GM21717 (cell line): ENCODE measurements at regions not wholly inside any gene's neighbourhood (a gene's known extent, or its start where the extent isn't known, plus 50 kb on each side); places are given as distances from the start of the nearest gene placed in this dataset.

Experiments used
- ATAC-seq: cut with Tn5 transposase; IDR thresholded peaks from one replicate; pipeline ENCODE4 v1.9.1; 2021; ENCODE audit warnings: mild to moderate bottlenecking, moderate library complexity; ENCODE audit not compliant: unreplicated experiment

DNA sequence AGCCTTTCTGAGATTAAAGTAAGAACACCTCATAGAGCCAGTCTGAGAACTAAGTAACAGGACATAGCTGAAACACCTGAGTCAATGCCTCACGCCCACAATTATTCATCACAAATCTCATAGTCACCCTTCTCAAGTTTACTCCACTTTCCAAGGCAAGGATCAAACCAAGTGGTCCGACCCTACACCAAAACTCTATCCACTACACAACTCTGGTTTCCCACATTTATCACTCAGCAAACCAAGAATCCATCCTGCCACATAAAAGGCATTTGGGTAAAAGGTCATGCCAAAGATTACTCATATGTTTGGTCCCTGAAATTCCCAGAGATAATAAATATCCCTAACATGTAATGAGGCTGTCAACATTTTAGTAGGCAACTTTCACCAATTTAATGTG is 144.1 kb downstream of the RPAP3 start:
- ATAC-seq = no peak

DNA sequence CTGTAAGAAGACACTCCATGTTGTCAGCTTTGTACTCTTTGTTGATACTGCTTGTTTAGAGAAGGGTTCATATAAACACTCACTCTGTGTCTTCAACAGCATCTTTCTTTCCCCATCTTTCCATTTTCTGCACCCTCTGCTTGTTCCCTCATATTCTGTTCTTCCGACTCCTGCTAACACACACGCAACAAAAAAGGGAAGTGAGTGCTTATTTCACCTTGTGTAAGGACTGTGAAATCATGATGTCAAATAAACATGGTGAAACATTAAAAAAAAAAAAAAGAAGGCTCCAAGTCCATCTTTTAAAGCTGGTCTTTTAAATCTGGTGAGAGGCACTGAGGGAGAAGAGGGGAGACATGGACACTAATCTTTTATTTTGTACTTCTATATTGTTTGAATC is 145.4 kb downstream of the RPAP3 start:
- ATAC-seq = no peak

DNA sequence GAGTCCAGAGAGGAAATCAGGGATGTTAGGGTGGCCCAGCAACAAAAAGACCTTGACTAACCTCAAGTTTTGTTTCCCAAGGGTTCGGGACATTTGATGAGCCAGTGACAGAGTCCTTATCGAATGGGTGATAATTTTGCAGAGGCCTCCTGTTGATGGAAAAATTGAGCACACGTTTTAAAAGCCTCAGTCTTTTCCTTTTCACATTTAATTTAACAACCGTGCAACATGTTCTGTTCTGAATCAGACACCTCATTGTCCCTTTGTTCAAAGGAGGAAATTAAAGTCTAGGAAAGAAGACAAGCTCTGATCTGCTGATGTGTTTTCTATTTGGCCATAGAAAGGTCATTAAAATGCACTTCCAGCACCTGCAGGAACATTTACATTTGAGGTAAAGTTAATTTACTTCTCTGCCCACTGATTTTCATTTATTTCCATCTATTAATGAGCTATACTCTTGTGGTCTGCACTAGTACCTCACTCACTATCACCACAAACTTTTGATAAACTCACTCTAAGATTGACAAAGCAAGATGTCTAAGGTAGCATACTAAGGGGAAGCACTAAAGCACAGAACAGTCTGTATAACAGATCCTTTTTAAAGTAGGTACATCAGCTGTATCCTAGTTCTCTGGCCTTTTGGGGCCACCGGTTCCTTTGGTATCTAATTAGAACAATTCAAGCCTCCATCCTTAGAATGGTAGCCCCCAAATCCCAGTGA is 147.0 kb downstream of the RPAP3 start:
- no peak for ATAC-seq

- ATAC-seq = no peak
These were observed 148.4 kb downstream of the RPAP3 start for GRCh38 chr12:47557386-47557785.

- no peak for ATAC-seq
These were observed 149.4 kb downstream of the RPAP3 start for GRCh38 chr12:47556261-47557030.

DNA sequence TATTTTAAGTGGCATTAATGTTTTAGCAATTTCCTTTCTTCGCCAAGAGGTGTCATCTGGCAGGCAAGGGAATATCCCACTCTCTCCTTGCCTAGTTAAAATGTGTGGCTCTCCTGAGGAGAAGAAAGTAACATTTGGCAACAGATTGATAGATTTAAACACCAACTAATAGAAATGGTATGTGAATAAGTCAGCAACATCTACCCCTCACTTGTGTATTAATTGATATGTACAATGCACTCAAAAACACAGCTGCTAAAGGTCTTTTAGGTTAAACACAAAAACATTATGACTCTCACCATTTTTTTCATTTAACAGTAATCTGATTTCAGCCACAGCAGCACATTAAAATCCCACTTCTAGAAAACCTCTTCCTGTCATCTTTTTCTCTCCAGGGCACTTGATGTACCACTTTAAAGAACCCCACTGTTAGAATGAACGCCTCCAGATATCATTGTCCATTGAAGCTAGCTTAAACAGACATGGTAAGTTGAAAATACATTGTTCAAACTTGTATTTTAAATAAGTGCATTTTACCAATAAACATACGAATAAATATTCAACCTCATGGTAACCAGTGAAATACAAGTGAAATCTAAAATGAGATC is 151.7 kb downstream of the RPAP3 start:
- ATAC-seq = no peak

DNA sequence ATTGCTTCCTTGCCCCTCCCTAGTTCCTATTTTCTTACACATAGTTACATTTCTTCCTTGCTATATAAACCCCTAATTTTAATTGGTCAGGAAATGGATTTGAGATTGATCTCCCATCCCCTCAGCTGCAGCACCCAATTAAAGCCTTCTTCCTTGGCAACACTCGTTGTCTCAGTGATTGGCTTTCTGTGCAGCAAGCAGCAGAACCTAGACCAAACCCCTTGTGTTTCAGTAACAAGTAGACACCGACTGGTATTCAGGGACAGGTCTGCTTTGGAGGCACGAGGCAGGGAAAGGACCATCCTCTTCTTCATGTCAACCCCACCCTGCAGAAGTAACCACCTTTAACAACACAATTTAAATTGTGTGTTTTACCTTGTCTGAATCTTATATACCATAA is 152.6 kb downstream of the RPAP3 start:
- no peak for ATAC-seq

DNA sequence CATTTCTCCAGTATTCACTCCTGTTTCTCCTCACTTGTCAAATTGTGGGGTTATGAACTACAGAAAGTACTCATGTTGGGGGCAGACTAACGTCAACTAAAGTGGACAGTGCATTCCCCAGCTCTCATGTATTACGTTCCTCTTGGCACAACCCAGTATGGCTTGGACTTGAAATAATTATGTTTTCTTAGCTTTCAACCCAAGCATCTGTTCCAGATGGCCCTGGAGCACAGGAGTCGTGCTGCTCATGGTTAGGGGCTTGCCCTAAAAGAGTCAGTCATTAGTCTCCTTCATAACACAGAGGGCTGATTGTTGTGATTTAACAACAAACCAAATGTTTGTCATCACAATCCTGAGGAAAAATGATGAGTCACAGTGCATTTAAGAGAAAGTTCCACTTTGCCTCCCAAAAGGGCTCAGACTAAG is 154.4 kb downstream of the RPAP3 start:
- ATAC-seq = no peak

- ATAC-seq = no peak
These were observed 156.6 kb downstream of the RPAP3 start for GRCh38 chr12:47549258-47549657.

DNA sequence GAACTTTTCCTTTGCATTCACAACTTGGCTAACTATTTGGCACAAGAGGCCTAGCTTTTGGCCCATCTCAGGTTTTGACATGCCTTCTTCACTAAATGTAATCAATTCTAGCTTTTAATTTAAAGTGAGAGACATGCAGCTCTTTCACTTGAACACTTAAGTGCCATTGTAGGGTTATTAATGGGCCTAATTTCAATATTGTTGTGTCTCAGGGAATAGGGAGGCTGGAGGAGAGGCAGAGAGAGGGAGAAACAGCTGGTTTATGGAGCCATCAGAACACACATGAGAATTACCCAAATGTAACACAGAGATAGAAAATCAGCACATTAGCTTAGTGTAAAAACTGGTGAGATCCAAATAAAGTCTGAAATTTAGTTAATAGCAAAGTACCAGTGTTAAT is 157.4 kb downstream of the RPAP3 start:
- no peak for ATAC-seq

DNA sequence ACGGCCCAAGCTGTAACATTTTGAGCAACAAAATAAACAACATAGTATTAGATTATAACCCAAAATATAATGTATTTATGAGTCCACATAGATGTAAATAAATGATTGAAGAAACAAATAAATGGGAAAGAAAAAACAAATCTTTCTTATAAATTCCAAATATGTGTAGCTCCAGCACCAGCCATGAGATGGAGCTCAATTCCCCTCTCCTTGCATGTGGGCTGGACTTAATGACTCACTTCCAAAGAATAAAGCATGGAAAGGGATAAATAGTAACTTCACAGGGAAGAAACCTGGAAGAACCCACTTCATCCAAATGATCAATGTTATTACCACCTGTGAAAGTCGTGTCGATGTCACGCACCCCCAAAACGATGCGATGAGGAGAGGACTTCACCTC is 158.8 kb downstream of the RPAP3 start:
- ATAC-seq = no peak

GRCh38 chr12:47545938-47546609 is 159.8 kb downstream of the RPAP3 start:
- ATAC-seq = no peak

GRCh38 chr12:47534695-47535094 is 171.1 kb downstream of the RPAP3 start:
- no peak for ATAC-seq

GRCh38 chr12:47530050-47530449 is 175.8 kb downstream of the RPAP3 start:
- no peak for ATAC-seq

GRCh38 chr12:47527816-47528215 is 178.0 kb downstream of the RPAP3 start:
- ATAC-seq = no peak

DNA sequence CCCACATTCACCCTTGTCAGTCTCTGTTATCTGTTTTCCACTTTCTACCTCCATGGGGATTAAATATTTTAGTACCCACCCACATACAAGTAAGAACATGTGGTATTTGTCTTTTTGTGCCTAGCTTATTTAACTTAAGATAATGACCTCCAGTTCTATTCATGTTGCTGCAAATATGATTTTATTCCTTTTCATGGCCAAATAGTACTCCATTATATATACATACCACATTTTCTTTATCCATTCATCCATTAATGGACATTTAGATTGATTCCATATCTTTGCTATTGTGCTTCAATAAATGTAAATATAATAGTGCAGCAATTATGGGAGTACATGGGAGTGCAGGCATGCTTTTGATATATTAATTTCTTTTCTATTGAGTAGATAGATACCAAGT is 185.8 kb downstream of the RPAP3 start:
- ATAC-seq = no peak

DNA sequence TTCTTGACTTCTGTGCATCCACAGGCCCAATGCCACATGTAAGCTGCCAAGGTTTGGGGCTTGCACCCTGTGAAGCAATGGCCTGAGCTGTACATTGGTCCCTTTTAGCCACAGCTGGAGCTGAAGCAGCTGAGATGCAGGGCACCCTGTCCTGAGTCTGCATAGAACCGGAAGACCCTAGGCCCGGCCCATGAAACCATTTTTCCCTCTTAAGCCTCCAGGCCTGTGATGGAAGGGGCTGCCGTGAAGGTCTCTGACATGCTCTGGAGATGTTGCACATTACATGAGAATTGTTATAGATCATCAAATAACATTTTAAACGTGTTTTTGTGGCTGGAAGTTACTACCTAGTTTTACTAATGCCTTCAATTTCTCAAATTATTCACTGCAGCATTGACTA is 188.7 kb downstream of the RPAP3 start:
- no peak for ATAC-seq

DNA sequence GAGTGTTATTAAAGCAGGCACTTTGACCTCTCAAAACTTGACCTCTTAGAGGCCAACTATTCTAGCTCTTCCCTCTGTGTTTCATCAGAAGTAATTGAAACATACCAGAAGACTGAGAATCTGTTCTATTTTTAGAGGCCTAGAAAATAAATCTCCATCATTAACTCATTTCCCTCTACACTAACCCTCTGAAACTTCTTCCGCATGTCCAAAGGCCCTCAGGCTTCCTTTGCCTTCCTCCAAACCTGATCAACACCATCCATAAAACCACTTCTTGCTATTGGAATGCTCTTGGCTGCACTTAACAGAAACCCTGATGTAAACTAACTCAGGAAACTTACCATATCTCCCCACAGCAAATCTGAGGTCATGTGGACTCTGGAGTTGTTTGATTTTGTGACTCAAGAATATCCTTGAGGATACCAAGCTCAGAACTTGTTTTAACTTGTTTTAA is 196.4 kb downstream of the RPAP3 start:
- no peak for ATAC-seq

DNA sequence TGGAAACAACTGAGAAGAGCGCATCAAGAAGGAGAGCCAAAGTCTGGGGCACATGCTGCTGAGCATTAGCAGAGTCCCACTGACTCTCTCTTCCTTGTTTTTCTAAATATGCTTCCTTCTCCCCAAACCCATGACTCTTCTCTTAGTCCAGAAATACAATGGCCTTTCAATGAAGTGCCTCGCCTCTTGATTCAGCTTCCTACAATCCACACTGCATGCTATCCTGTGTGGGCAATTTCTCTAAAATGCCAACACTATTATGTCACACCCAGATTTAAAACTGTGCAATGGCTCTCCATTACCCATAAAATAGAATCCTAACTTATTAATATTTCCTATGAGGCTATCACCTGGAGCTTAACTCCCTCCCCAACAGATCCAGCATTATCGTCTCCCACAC is 198.6 kb downstream of the RPAP3 start:
- ATAC-seq = no peak

- no peak for ATAC-seq
These were observed 200.9 kb downstream of the RPAP3 start for GRCh38 chr12:47504775-47505446.

DNA sequence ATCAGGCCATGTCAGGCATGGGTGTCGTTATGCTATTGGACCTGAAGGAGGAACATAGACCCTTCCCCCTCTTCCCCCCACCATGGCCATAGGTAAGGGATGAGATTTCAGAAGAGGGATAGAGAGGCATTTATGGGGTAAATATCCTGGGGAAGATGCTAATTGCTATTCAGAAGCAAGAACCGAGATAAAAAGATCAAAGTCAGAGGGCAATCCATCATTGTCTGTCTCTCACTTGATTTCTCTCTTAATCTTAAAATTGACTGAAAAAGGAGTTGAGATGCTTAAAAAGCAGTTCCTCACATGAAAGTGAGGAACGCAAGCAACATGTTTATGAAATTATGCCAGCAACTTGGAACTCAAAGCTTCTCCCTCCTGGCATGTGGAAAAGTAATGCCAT is 212.0 kb downstream of the RPAP3 start:
- no peak for ATAC-seq
